ENCODE measurements at regions not wholly inside any gene's neighbourhood (a gene's known extent, or its start where the extent isn't known, plus 50 kb on each side); places are given as distances from the start of the nearest gene placed in this dataset.

DNA sequence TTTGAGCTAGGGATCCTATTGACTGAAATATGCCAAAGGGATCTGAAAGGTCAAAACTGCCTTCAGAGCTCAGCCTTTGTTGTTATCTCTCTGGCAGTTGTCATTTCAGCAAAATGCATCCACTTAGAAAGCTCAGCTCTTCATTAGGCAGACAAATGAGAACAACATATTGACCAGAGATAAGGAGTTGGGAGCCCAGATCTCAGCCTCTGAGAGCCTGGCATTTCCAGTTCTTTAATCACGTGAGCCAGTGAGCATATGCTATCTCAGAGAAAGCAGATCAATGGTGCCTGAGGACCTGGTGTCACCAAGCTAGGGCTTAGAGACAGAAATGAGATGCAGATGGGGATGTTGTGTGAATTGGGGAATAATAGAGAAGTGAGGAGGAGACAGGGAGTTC, 101.1 kb downstream of the DAD1 start:
- TF ChIP-seq POLR2AphosphoS5 (IDR thresholded peaks at IDR 0.05) = no peak
- TF ChIP-seq, protein P1, sequence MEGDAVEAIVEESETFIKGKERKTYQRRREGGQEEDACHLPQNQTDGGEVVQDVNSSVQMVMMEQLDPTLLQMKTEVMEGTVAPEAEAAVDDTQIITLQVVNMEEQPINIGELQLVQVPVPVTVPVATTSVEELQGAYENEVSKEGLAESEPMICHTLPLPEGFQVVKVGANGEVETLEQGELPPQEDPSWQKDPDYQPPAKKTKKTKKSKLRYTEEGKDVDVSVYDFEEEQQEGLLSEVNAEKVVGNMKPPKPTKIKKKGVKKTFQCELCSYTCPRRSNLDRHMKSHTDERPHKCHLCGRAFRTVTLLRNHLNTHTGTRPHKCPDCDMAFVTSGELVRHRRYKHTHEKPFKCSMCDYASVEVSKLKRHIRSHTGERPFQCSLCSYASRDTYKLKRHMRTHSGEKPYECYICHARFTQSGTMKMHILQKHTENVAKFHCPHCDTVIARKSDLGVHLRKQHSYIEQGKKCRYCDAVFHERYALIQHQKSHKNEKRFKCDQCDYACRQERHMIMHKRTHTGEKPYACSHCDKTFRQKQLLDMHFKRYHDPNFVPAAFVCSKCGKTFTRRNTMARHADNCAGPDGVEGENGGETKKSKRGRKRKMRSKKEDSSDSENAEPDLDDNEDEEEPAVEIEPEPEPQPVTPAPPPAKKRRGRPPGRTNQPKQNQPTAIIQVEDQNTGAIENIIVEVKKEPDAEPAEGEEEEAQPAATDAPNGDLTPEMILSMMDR (IDR thresholded peaks at IDR 0.05) = no peak
- WGBS = 35% methylated on average over 1 of the region's 1 CpG
- Histone ChIP-seq H3K36me3 (no peaks in the 10 kb centered on the region), H3K27ac (peak overlapping the region; percentile 55), H3K27me3 (no peaks in the 10 kb centered on the region), H3K4me3 (no peak overlapping the region), H3K4me1 (peaks cover 79% of the 10 kb centered on the region), H3K9me3 (no peaks in the 10 kb centered on the region)
- no peak for DNase-seq (ENCODE audit: low spot score in 2 of 2)

DNA sequence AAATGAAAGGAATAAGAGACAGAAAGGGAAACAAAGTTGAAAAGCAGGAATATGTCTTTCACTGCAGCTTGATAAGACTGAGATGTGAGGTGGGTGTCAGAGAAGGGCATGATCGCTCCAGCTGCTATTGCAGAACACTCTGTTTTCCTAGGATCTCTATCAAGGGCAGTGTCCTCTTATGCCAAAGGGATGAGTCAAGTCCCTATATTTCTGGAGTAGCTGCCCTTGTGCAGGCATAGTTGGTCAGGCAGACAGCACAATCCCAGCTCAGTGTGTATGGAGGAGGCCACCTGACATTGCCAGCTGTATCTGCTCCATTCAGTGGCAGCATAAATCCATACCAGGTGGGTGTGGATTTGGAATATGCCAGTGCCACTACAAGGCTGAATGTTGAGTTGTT, 101.6 kb downstream of the DAD1 start:
- Histone ChIP-seq H3K9me3 (no peaks in the 10 kb centered on the region), H3K4me1 (peaks cover 76% of the 10 kb centered on the region), H3K27me3 (no peaks in the 10 kb centered on the region), H3K4me3 (no peak overlapping the region), H3K36me3 (no peaks in the 10 kb centered on the region), H3K27ac (peak overlapping the region; percentile 55)
- TF ChIP-seq, protein P1 (IDR thresholded peaks at IDR 0.05) = no peak
- TF ChIP-seq POLR2A (IDR thresholded peaks at IDR 0.05) = no peak
- no peak for TF ChIP-seq EP300 (IDR thresholded peaks at IDR 0.05)
- TF ChIP-seq POLR2AphosphoS5 (IDR thresholded peaks at IDR 0.05) = no peak
- DNase-seq (ENCODE audit: low spot score in 2 of 2) = no peak
- 89% methylated on average over 1 of the region's 1 CpG for WGBS

DNA sequence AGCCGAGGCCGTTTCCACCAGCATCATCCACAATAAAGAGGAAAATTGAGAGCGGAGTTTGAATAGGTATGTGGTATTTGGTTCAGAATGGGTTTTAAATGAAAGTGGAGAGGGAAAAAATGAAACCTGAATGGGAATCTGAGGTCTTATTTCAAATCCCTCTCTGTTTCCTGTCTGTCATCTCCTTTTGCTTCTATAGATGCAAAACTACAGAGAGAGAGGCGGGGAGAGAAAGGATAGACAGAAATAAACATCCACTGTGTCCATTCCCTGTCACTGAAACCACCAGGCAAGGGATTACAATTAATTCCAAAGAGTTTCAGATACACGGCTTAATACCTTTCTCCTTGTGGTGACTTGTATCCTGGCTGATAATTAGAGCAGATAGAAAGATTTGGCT, 102.3 kb downstream of the DAD1 start:
- Histone ChIP-seq H3K9me3 (no peaks in the 10 kb centered on the region), H3K4me1 (peaks cover 76% of the 10 kb centered on the region), H3K27ac (peak overlapping the region; percentile 55), H3K4me3 (no peak overlapping the region), H3K27me3 (no peaks in the 10 kb centered on the region), H3K36me3 (no peaks in the 10 kb centered on the region)
- DNase-seq (ENCODE audit: low spot score in 2 of 2) = no peak
- TF ChIP-seq POLR2A (IDR thresholded peaks at IDR 0.05) (no peak), POLR2AphosphoS5 (IDR thresholded peaks at IDR 0.05) (no peak), EP300 (IDR thresholded peaks at IDR 0.05) (no peak)
- TF ChIP-seq, protein P1 (IDR thresholded peaks at IDR 0.05) = no peak
- WGBS = 63% methylated on average over 5 of the region's 5 CpGs

DNA sequence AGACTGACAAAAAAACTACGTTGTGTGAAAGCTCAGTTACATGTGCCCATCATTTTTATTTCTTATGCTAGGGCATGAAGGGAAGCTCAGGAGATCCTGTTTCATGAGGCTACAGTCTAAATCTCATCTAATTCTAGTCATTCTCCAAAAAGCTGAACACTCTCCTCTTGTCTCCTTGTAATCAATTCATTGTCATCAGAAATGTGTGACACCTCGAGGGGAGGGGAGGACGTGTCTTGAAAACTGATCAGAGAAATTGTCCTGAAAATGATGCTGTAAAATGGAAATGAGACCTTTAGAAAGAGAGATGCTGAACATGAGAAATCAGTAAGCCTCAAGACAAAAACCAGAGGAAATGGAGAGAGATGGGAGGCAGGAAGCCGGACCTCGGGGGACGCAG, 103.4 kb downstream of the DAD1 start:
- no peak for DNase-seq (ENCODE audit: low spot score in 2 of 2)
- no peaks in the 10 kb centered on the region for H3K27me3 ChIP-seq
- no peak overlapping the region for H3K4me3 ChIP-seq
- H3K27ac ChIP-seq = peak overlapping the region; percentile 55
- 90% methylated on average over 6 of the region's 6 CpGs for WGBS
- no peaks in the 10 kb centered on the region for H3K9me3 ChIP-seq
- TF ChIP-seq EP300 (IDR thresholded peaks at IDR 0.05) = no peak
- TF ChIP-seq POLR2A (IDR thresholded peaks at IDR 0.05) = no peak
- TF ChIP-seq, protein P1 (IDR thresholded peaks at IDR 0.05) = no peak
- TF ChIP-seq POLR2AphosphoS5 (IDR thresholded peaks at IDR 0.05) = no peak
- peaks cover 73% of the 10 kb centered on the region for H3K4me1 ChIP-seq
- no peaks in the 10 kb centered on the region for H3K36me3 ChIP-seq

DNA sequence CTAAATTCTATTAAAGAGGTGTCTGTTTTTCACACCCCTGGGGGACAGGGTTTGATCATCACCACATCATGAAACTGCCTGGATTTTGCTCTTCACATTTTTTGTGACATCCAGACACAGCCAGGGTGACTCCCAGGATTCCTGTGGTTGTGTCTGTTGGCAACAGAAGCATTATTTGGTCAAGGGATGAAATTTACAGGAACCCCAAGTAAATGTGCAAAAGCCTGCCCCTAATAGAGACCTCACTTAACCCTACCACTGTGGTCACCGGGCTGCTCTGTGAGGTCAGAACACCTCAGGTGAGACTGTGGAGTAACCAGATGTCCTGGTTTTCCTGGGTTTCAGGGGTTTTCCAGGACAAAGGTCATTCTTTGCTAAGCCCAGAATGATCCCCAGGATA, 103.8 kb downstream of the DAD1 start:
- 91% methylated on average over 1 of the region's 1 CpG for WGBS
- H3K4me1 ChIP-seq = peaks cover 69% of the 10 kb centered on the region
- TF ChIP-seq, protein P1 (IDR thresholded peaks at IDR 0.05) = no peak
- TF ChIP-seq POLR2A (IDR thresholded peaks at IDR 0.05) = no peak

More for the DNA sequence above, 103.8 kb downstream of the DAD1 start:
- H3K9me3 ChIP-seq = no peaks in the 10 kb centered on the region
- no peak for DNase-seq (ENCODE audit: low spot score in 2 of 2)
- H3K27me3 ChIP-seq = no peaks in the 10 kb centered on the region
- no peaks in the 10 kb centered on the region for H3K36me3 ChIP-seq
- peak overlapping the region; percentile 32 for H3K27ac ChIP-seq
- H3K4me3 ChIP-seq = no peak overlapping the region
